ENCODE measurements at regions not wholly inside any gene's neighbourhood (a gene's known extent, or its start where the extent isn't known, plus 50 kb on each side); places are given as distances from the start of the nearest gene placed in this dataset.

DNA sequence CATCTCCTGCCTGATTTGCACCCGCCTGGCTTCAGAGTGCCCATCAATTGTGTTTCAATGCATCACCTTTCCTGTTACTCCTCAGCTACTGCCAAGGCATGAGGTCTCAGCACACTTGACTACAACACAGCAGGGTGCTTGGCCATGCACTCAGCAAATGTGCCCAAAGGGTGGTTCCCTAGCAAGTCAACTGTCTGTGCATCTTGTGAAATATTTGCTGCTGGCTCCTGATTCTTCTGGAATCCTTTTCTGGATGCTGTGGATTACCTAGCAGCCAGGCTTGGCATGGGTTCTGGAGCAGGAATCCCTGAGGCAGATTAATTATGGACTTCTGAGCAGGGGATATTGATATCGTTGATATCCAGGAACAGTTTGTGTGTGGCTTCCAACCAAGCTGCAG is 662.6 kb upstream of the MGMT start:
- no peak for TF ChIP-seq CTCF (IDR thresholded peaks at IDR 0.05 in 2 of 3, conservative IDR thresholded peaks at IDR 0.05 in 1 of 3; ENCODE audit: insufficient read depth in 2 of 3, low read depth in 1 of 3, low read length in 3 of 3)
- no peak for TF ChIP-seq ZNF766 (CRISPR knock-in tag; conservative IDR thresholded peaks at IDR 0.05)
- no peak for TF ChIP-seq NFIC (IDR thresholded peaks at IDR 0.05)

All from K562 (cell line).